HepG2 (cell line): ENCODE measurements at regions not wholly inside any gene's neighbourhood (a gene's known extent, or its start where the extent isn't known, plus 50 kb on each side); places are given as distances from the start of the nearest gene placed in this dataset.
"Not testable (repeated sequence)": the region's sequence is repeated elsewhere in the genome, so short reads cannot be mapped to it uniquely, and the experiment has no call there.

ENCODE experiments used
- ARNTL ChIP-seq: sonication (generic); formaldehyde crosslinking; IDR thresholded peaks from 2 replicates; pipeline ENCODE4 v1.4.0; 2020; ENCODE audit warnings: mild to moderate bottlenecking, missing genetic modification reagents
- ATF4 ChIP-seq, 2 experiments: fragments of 450-650 bp in 1 of 2; sonication (generic) in 1 of 2; formaldehyde crosslinking; IDR thresholded peaks; 2 replicates each; pipeline versions ENCODE4 v1.5.0 to v1.8.0; 2020 to 2022; ENCODE audit warnings: mild to moderate bottlenecking in 1 of 2, missing genetic modification reagents in 1 of 2
- CTCF ChIP-seq: sonication (generic); formaldehyde crosslinking; IDR thresholded peaks from 2 replicates; pipeline ENCODE4 v1.5.0; 2020; ENCODE audit warnings: mild to moderate bottlenecking, missing genetic modification reagents, moderate library complexity
- FOXC1 ChIP-seq: sonication (generic); formaldehyde crosslinking; IDR thresholded peaks from 2 replicates; pipeline ENCODE4 v1.8.0; 2022; ENCODE audit warnings: mild to moderate bottlenecking, missing genetic modification reagents, borderline replicate concordance
- KDM1A ChIP-seq: IDR thresholded peaks from 2 replicates; pipeline ENCODE4 v1.6.1; 2016; ENCODE audit warnings: missing compliant biosample characterization
- MAFG ChIP-seq: sonication (generic); formaldehyde crosslinking; IDR thresholded peaks from 2 replicates; pipeline ENCODE4 v1.5.1; 2020; ENCODE audit warnings: mild to moderate bottlenecking, missing genetic modification reagents
- THRA ChIP-seq: sonication (generic); formaldehyde crosslinking; IDR thresholded peaks from 2 replicates; pipeline ENCODE4 v1.4.0; 2020; ENCODE audit warnings: missing genetic modification reagents, borderline replicate concordance
- ZNF282 ChIP-seq: fragments of 450-650 bp; IDR thresholded peaks from 2 replicates; pipeline ENCODE4 v1.6.1; 2018; ENCODE audit not compliant: partially characterized antibody

- not testable (repeated sequence) for TF ChIP-seq FOXC1 (CRISPR knock-in tag); CTCF (CRISPR knock-in tag); ATF4 (CRISPR knock-in tag; IDR thresholded peaks at IDR 0.05); KDM1A; ZNF282; ARNTL (CRISPR knock-in tag); MAFG (CRISPR knock-in tag); THRA (CRISPR knock-in tag)
Observed at GRCh38 chr16:88276123-88276588, 106.6 kb upstream of the ZNF469 start.
